ENCODE measurements at regions not wholly inside any gene's neighbourhood (a gene's known extent, or its start where the extent isn't known, plus 50 kb on each side); places are given as distances from the start of the nearest gene placed in this dataset.

DNA sequence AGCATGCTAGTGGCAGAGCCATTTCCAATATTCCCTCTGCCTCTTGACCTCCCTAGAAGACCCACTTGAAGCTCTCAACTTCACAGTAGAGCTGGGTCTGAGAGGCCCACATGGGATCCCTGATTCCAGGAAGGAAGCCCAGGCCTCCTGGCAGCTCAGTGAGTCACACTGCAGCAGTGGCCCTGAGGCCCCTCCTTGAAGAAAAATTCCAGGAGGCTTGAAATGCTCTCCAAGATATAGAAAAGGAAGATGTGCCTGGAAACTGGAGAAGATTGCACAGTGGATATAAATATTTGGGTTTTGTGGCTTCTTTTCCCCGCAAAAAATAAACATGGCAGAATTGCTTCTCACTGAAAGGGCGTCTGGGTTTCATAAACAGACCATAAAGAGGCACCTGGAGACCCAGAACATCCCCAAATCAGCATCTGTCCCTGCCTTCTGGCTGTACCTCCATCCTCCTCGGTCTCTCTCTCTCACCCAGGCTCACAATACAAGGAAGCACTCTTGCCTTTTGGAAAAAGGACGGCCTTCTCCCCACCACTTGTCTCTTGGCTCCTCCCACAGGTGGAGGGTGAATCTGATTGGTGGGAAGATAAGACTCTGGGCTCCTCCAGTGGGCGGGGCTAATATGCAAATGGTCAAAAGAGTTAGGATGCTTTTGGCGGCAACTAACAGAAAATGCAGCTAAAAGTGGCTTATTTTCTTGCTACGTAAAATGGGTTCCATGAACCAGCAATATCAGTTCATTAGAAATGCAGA is 200.0 kb upstream of the SULF2 start:
- Histone ChIP-seq H3K79me2 (ENCODE audit: control insufficient read depth, insufficient read depth, low read length) (no peaks in the 10 kb centered on the region), H4K20me1 (ENCODE audit: control insufficient read depth, insufficient read depth) (no peaks in the 10 kb centered on the region), H3K27ac (ENCODE audit: control insufficient read depth, insufficient read depth) (no peak overlapping the region), H3K9ac (ENCODE audit: control insufficient read depth, insufficient read depth, low read length) (no peak overlapping the region), H3K4me1 (ENCODE audit: control insufficient read depth, insufficient read depth, low read length) (peaks cover 7% of the 10 kb centered on the region), H2AFZ (ENCODE audit: control insufficient read depth, low read depth, low read length) (no peak overlapping the region), H3K36me3 (ENCODE audit: control insufficient read depth in 2 of 2, insufficient read depth in 2 of 2, low read length in 1 of 2) (no peaks in the 10 kb centered on the region), H3K4me2 (ENCODE audit: control insufficient read depth, insufficient read depth) (no peak overlapping the region), H3K4me3 (no peak overlapping the region), H3K9me3 (replicated peaks; ENCODE audit: control insufficient read depth, insufficient read depth, low read length) (peaks cover 2% of the 10 kb centered on the region; the same call in 2 of the 3 replicates), H3K27me3 (replicated peaks in 1 of 2; ENCODE audit: control insufficient read depth in 2 of 2, insufficient read depth in 2 of 2, low read length in 1 of 2) (no peaks in the 10 kb centered on the region)
- CTCF ChIA-PET: no interaction called here
- POLR2A ChIA-PET: no interaction called here
- in situ Hi-C loops (cut with MboI) (no loop called here), intact Hi-C loops (cut with micrococcal nuclease; ENCODE audit: unreplicated experiment) (no loop called here)
- FAIRE-seq (no peak), ATAC-seq (no peak), DNase-seq (ENCODE audit: low read depth, low spot score) (no peak)
- RAD21 ChIA-PET (ENCODE audit: unreplicated experiment): interaction anchor here (1.4 to 1.5 kb wide), 2 partner anchors 10 to 18 kb away, joined by 3 read pairs; no protein-coding TSS in a partner anchor
- SMC1A ChIA-PET (ENCODE audit: uncharacterized antibody, unreplicated experiment): interaction anchor here (1.1 to 1.4 kb wide), 3 partner anchors 10 to 18 kb away, joined by 3 read pairs; no protein-coding TSS in a partner anchor
- 52% methylated on average over 7 of the region's 7 CpGs for WGBS (ENCODE audit: insufficient coverage, insufficient replicate concordance, low lambda C conversion rate, missing lambda C conversion rate)
- no peak for TF ChIP-seq HCFC1 (IDR thresholded peaks at IDR 0.05; ENCODE audit: low read length)
- TF ChIP-seq RBBP5 (conservative IDR thresholded peaks at IDR 0.05): no peak
- no TSS peak for BruUV-seq (replicated peaks)

DNA sequence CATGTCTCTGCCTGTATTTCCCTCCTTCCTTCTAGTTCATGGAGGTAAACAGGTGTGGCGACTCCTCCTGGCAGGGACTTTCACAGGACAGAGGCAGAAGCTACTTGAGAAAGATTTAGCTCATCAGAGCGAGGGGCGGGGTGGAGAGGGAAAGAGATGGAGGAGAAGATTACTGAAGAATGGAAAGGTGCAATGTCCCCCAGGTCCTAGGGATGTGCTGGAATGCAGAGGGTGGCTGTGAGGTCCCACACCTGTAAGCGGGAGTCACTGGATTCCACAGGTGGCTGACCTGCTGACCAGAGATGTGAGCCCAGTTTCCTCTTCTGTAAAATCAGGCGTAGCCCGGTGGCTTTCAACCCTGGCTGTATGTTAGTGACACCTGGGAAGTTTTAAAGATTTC is 199.2 kb upstream of the SULF2 start:
- Histone ChIP-seq H3K4me1 (ENCODE audit: control insufficient read depth, insufficient read depth, low read length) (peaks cover 7% of the 10 kb centered on the region), H4K20me1 (ENCODE audit: control insufficient read depth, insufficient read depth) (no peaks in the 10 kb centered on the region), H3K27me3 (replicated peaks in 1 of 2; ENCODE audit: control insufficient read depth in 2 of 2, insufficient read depth in 2 of 2, low read length in 1 of 2) (no peaks in the 10 kb centered on the region; a peak in 1 of 4 replicates), H3K9ac (ENCODE audit: control insufficient read depth, insufficient read depth, low read length) (no peak overlapping the region), H2AFZ (ENCODE audit: control insufficient read depth, low read depth, low read length) (no peak overlapping the region), H3K9me3 (replicated peaks; ENCODE audit: control insufficient read depth, insufficient read depth, low read length) (peaks cover 2% of the 10 kb centered on the region; the same call in 2 of the 3 replicates), H3K4me2 (ENCODE audit: control insufficient read depth, insufficient read depth) (no peak overlapping the region), H3K79me2 (ENCODE audit: control insufficient read depth, insufficient read depth, low read length) (no peaks in the 10 kb centered on the region), H3K27ac (ENCODE audit: control insufficient read depth, insufficient read depth) (no peak overlapping the region), H3K36me3 (ENCODE audit: control insufficient read depth in 2 of 2, insufficient read depth in 2 of 2, low read length in 1 of 2) (no peaks in the 10 kb centered on the region), H3K4me3 (no peak overlapping the region)
- no peak for ATAC-seq
- WGBS (ENCODE audit: insufficient coverage, insufficient replicate concordance, low lambda C conversion rate, missing lambda C conversion rate): 28% methylated on average over 6 of the region's 6 CpGs
- ChIA-PET RAD21 (ENCODE audit: unreplicated experiment) (interaction anchor here (1.4 to 1.5 kb wide), 2 partner anchors 9 to 18 kb away, joined by 3 read pairs; no protein-coding TSS in a partner anchor), CTCF (interaction anchor here (1.1 kb wide), 1 partner anchor 11 kb away, joined by 3 read pairs; no protein-coding TSS in a partner anchor), POLR2A (no interaction called here), SMC1A (ENCODE audit: uncharacterized antibody, unreplicated experiment) (no interaction called here)
- FAIRE-seq: no peak
- intact Hi-C loops (cut with micrococcal nuclease; ENCODE audit: unreplicated experiment): no loop called here
- no peak for DNase-seq (ENCODE audit: low read depth, low spot score)
- BruUV-seq (replicated peaks): no TSS peak
- in situ Hi-C loops (cut with MboI): no loop called here
- no peak for TF ChIP-seq SPI1 (IDR thresholded peaks at IDR 0.05; ENCODE audit: borderline replicate concordance, insufficient read depth, low read depth, low read length)
- TF ChIP-seq EGR1 (IDR thresholded peaks at IDR 0.05; ENCODE audit: borderline replicate concordance in 1 of 2, low read depth in 2 of 2, low read length in 2 of 2): no peak
- TF ChIP-seq SREBF1 (IDR thresholded peaks at IDR 0.05; ENCODE audit: low read length): no peak
- no peak for TF ChIP-seq KAT2A (conservative IDR thresholded peaks at IDR 0.05; ENCODE audit: control insufficient read depth, low read depth, low read length)
- no peak for TF ChIP-seq SMC3 (IDR thresholded peaks at IDR 0.05; ENCODE audit: borderline replicate concordance, low read length)
- TF ChIP-seq MTA2 (IDR thresholded peaks at IDR 0.05; ENCODE audit: low read depth): no peak
- no peak for TF ChIP-seq RAD51 (IDR thresholded peaks at IDR 0.05)
- no peak for TF ChIP-seq JUND (IDR thresholded peaks at IDR 0.05; ENCODE audit: low read depth, low read length)
- TF ChIP-seq ASH2L (IDR thresholded peaks at IDR 0.05; ENCODE audit: borderline replicate concordance, low read depth): no peak
- TF ChIP-seq, protein P1, sequence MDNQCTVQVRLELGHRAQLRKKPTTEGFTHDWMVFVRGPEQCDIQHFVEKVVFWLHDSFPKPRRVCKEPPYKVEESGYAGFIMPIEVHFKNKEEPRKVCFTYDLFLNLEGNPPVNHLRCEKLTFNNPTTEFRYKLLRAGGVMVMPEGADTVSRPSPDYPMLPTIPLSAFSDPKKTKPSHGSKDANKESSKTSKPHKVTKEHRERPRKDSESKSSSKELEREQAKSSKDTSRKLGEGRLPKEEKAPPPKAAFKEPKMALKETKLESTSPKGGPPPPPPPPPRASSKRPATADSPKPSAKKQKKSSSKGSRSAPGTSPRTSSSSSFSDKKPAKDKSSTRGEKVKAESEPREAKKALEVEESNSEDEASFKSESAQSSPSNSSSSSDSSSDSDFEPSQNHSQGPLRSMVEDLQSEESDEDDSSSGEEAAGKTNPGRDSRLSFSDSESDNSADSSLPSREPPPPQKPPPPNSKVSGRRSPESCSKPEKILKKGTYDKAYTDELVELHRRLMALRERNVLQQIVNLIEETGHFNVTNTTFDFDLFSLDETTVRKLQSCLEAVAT (IDR thresholded peaks at IDR 0.05): no peak
- TF ChIP-seq POU2F2 (IDR thresholded peaks at IDR 0.05; ENCODE audit: borderline replicate concordance, low read depth, low read length): no peak
- no peak for TF ChIP-seq CHD2 (IDR thresholded peaks at IDR 0.05; ENCODE audit: borderline replicate concordance, low read depth, low read length)
